HG03378 (cell line): ENCODE measurements at regions not wholly inside any gene's neighbourhood (a gene's known extent, or its start where the extent isn't known, plus 50 kb on each side); places are given as distances from the start of the nearest gene placed in this dataset.

Source experiments
- ATAC-seq: cut with Tn5 transposase; IDR thresholded peaks from one replicate; pipeline ENCODE4 v1.9.1; 2021; ENCODE audit warnings: mild to moderate bottlenecking, moderate library complexity; ENCODE audit not compliant: unreplicated experiment

DNA sequence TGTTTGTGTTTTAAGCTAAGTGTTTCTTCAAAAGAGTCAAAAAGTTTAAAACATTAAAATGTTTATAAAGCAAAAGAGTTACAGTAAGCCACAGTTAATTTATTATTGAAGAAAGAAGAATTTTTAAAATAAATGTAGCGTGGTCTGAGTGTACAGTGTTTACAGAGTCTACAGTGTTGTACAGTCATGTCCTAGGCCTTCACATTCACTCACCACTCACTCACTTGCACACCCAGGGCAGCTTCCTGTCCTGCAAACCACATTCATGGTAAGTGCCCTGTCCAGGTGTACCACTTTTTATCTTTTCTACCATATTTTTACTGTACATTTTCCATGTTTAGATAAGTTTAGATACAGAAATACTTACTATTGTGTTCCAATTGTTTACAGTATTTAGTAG is 239.7 kb upstream of the AGA start:
- no peak for ATAC-seq

GRCh38 chr4:177687117-177687516 is 244.9 kb upstream of the AGA start:
- no peak for ATAC-seq

- no peak for ATAC-seq
Observed at GRCh38 chr4:177692907-177693306, 250.7 kb upstream of the AGA start.

DNA sequence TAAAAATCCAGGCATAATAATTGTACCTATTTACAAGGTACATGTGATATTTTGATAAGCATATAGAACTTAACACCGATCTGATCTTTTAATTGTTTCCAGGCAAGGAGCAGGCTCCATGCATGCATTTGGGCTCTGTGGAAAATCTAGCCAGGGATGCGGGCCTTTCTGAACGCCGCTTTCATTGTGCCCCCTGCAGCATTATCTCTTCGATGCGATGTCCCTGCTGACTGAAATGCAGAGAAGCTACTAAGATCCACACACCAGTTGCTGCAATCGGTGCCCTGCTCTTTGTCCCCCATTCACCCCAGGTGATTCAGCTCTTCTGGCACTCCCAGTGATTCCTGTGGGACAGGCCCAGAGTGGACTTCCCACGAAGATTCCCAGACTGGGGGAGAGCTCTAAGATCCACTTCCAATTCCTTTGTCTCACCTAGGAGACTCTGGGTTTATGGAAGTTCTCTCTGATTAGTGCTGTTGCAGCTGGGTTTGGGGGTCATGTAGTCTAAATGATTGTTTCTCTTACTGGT is 254.3 kb upstream of the AGA start:
- ATAC-seq: no peak

- no peak for ATAC-seq
Observed at GRCh38 chr4:177699365-177700213, 257.4 kb upstream of the AGA start.

GRCh38 chr4:177706916-177707315 is 264.7 kb upstream of the AGA start:
- ATAC-seq: no peak

DNA sequence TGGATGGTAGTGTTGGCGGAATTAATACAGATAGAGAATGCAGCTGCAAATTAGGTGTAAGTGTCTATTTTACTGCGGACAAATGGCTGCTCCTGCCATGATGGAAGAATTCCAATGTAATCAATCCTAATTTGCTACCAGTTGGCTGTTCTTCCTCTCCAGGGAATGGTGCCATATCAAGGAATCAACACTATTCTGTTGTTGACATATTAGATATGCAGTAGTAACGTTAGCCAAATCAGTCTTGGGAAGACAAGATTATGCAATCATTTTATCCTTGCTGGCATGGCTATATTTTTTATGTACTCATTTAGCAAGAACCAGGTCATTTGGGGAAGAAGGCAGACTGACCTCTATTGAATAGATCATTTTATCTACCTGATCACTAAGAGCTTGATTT is 271.2 kb upstream of the AGA start:
- no peak for ATAC-seq

DNA sequence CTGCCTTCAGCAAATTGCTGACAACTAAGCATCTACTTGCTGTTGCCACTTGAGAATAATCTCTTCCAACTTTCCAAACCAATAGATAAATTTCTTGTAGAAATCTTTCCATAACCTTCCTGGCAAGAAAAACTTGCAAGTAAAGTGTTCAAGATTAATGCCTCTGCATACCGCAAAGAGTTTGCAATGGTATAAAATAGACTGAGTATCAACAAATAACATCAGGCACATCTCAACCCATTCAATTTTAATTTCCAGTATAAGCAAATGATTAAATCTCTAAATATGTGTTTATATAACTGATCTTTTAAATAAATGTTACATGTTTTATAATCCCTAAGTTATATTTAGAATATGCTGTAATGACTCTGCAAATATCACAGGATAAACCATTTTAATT is 275.2 kb upstream of the AGA start:
- no peak for ATAC-seq

DNA sequence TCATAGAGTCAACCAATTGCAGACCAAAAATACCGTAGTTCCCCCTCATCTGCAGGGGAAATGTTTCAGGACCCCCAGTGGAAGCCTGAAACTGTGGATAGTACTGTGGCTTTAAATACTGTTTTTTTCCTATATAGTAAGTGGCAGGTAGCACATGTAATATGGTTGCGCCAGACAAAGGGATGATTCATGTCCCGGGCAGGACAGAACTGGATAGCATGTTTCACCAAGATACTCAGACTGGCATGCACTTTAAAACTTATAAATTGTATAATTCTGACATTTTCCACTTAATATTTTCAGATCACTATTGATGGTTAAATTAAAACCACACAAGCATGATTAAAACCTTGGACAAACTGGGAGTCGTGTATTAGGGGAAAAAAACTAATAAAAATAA is 276.3 kb upstream of the AGA start:
- no peak for ATAC-seq

GRCh38 chr4:177726111-177726510 is 283.9 kb upstream of the AGA start:
- no peak for ATAC-seq

DNA sequence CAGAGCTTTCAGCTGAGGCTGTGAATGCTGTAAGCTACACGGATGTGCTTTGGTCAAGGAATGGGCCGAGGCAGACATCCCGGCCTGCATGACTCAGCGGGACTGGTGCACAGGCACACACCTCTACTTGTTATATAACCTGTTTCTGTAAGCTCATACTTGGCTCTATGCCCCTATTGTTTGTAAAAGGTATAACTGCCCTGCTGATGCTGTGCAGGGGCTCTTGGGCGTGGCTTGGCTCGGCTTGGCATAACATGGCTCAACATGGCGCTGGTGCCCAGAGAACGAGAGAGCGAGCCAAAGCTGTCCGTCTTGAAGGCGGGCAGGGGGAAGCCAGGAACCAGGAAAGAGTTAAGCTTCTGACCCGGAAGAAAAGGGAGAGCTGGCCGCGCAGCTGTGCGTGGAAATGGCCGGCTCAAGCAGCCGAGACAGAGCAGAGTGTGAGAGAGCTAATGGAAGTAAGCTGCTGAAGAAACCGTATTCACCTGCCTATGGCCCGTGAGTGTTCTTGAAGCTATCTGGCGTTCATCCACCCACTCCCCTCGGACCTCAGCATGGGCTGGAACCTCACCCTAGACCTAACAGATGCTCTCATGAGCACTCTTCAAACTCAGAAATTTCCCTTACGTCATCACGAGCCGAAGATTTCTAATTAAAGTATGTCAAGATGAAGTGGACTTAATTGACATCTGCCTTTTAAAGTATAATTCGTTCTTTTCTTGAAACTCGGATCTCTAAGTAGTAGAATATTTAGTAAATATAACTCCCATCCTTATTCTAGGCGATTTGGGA is 286.3 kb upstream of the AGA start:
- ATAC-seq: no peak

DNA sequence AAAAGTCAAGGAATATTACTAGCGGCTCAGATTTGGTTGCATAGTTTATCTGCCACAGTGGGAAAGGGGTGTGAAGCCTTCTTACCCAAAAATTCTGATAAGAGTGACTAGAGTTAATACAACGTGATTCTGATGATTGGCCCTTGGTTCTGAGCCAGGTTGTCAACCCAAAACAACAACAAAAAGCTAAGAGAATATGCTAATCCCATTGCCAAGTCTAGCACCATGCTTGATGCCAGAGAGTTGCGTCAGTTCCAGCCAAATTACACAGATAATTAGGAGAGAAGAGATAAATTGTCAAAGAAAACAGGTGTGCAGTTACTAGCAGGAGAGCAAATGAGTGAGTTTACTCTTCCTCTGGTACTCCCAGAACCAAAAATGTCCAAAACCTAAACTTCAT is 287.4 kb upstream of the AGA start:
- ATAC-seq: no peak

DNA sequence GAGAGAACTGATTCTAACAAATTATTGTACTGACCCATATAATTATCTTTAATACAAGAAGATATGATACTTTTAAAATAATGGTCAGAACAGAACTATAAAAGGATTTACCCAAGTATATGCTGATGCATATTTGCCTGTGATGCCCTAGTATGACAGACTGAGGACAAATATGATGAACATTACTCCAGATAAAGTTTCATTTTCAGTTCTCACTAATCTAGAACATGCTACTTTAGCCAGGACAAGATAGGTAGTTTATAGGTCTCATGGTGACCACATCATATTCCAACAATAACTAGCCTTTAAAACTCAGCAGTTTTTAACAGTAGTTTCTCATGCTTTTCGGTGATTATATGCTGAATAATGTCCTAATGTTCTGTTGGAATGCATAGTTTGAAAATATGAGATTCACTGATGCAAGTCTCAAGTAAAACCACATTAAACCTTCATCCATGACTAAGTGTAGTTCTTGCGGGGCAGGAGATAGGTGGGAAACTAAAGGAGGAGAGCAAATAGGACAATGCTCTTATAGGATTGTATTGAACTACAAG is 295.2 kb upstream of the AGA start:
- ATAC-seq: no peak

DNA sequence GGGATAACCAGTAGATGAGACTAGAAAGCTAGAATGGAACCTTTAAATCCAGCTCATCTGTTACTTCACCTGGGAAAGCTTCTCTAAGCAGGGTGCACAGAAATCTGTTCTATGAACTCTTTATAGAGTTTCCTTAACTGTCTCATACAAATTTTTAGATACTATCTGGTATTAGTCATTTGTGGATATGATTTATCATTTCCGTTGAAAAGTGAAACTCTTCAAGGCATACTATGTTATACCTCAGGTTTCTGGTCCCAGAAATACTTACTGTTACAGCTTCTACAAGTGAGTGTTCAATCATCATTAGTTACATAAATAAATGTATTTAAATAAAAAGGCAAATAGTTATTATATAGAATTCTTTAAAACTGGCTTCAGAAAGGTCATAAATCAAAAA is 298.3 kb upstream of the AGA start:
- ATAC-seq: no peak

DNA sequence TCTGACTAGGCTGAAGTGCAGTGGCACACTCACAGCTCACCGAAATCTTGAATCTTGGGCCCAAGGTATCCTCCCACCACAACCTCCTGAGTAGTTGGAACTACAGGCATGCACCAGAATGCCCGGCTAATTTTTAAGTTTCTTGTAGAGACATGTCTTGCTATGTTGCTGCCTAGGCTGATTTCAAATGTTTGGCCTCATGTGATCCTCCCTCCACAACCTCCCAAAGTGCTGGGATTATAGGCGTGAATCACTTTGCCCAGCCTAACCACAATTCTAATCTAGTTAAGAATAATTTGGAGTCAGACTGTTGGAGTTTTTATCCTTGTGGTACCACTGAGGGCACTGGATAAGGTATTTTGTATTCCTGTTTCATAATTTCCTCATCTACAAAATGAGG is 317.5 kb upstream of the AGA start:
- ATAC-seq: no peak

DNA sequence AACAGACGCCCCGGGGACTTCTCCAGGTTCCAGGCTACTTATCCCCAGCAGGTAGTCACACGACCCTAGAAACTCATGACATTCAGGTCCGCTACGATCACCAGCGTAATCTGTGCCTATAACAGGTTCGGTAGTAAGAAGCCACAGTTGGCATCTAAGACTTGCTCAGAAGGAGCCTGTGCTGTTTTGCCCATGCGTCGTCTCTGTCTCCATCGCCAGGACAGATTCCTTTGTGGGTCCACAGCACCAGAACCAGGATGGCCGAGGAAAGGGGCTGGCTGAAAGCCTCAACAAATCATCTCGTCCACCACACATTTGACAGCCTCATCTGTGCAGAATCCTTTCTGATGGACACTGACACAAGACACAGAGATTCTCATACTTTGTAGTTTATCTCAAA is 319.5 kb upstream of the AGA start:
- no peak for ATAC-seq

GRCh38 chr4:177769155-177769554 is 326.9 kb upstream of the AGA start:
- ATAC-seq: no peak

DNA sequence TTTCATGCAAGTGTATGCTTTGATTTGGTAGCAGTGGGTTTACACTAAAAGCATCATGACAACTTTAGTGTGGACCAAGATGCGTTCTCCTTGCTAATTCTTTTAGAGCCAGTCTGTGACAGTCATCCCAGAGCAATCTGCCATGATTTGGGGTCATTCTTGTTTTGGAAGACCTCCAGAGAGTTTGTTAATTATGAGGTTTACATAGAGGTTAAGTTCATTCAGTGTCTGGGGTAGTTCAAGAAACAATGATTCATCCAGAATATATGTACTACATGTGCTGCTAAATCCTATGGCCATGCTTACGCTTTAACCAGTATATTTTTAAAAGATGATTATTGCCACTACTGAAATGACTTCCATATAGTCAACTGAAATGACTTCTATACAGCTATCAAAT is 328.5 kb upstream of the AGA start:
- no peak for ATAC-seq

DNA sequence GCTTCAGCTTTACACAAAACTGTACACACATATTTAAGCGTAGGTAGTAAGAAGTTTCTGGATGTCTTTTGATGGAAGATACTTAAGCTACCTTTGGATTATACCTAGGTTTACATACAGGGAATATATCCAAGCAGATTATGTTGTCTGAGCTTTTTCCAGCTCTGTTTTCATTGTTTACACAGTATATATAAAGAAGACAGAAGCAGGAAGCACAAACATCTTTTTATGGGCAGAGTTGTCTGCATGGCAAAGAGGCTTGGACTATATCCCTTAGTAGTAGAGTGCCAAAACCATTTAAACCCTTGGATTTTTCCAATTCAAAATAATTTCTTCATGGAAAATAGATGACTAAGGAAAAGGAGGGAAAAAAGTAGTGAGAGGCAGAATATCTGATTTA is 329.4 kb upstream of the AGA start:
- no peak for ATAC-seq

GRCh38 chr4:177778623-177779022 is 336.4 kb upstream of the AGA start:
- no peak for ATAC-seq

- ATAC-seq: no peak
Observed at GRCh38 chr4:177785000-177785399, 342.8 kb upstream of the AGA start.

DNA sequence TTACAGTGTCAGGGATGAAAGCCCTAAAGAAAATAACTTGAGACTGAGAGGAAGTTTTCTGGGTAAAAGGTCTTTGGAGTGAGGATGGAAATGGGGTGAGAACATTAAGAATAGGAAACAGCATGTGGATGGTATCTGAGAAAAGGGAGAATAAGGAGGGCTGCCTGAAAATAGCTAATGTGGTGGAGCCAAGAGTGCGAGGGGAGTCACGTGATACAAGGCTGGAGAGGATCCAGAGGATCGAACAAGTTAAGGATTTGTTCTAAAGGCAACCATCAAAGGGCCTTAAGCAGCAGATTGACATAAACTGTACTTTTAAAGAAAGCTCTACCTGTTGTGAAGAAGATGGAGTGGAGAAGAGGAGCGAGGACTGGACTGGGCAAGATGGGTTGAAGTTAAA is 347.4 kb upstream of the AGA start:
- no peak for ATAC-seq
